K562 (cell line): ENCODE measurements at regions not wholly inside any gene's neighbourhood (a gene's known extent, or its start where the extent isn't known, plus 50 kb on each side); places are given as distances from the start of the nearest gene placed in this dataset.

Experiments used
- ATAC-seq: fragments of 200-7000 bp; cut with Tn5 transposase; 3 replicates; pipeline ENCODE4 v1.9.1; 2020; ENCODE audit warnings: moderate library complexity
- BruUV-seq: library from RNA; stranded (reverse); fragments of 400-500 nt; replicated peaks from 2 replicates; lab custom pipeline; 2021; lab: Mats Ljungman, UMichigan
- CTCF ChIA-PET: fragments of 300-600 bp; formaldehyde crosslinking; extraction: SDS; loops from one replicate; lab custom pipeline; 2021; ENCODE audit warnings: low intra/inter-chr PET ratio; lab: Yijun Ruan, JAX
- POLR2A ChIA-PET: fragments of 300-600, 350-650 bp; sonication (Branson Sonifier 250); formaldehyde crosslinking; extraction: SDS; loops from one replicate; lab custom pipeline; 2021; ENCODE audit warnings: antibody characterized with exemption, inconsistent platforms; lab: Yijun Ruan, JAX
- DNase-seq, 4 experiments: peaks; one replicate each; pipeline versions ENCODE4 v3.0.0 to v3.0.0-alpha.2; 2011 to 2018; ENCODE audit warnings: low spot score in 3 of 4, mixed read lengths in 3 of 4; ENCODE audit errors: extremely low read depth in 1 of 4
- FAIRE-seq: peaks from 2 replicates; lab custom pipeline; 2011; peaks lifted over from hg19 to GRCh38; lab: Jason Lieb, UNC
- H2AFZ ChIP-seq: 2 replicates; pipeline ENCODE4 v1.6.0; 2011; ENCODE audit warnings: low read depth, low read length, control low read depth, inconsistent platforms
- H3K27ac ChIP-seq: fragments of 200-600 bp; 3 replicates; pipeline ENCODE4 v1.8.0; 2011; ENCODE audit warnings: low read depth, mild to moderate bottlenecking, control low read depth, inconsistent platforms, low read length, moderate library complexity, mixed read lengths; ENCODE audit errors: extremely low read depth
- H3K27me3 ChIP-seq, 2 experiments: fragments of 300-600 bp in 1 of 2; 2 replicates in 1 of 2; 3 replicates in 1 of 2; pipeline versions ENCODE4 v1.6.0 to v1.8.0; 2011; ENCODE audit warnings: inconsistent platforms in 2 of 2, low read length in 2 of 2, mild to moderate bottlenecking in 1 of 2, mixed read lengths in 1 of 2, moderate library complexity in 1 of 2; ENCODE audit not compliant: control insufficient read depth in 2 of 2, insufficient read depth in 2 of 2
- H3K36me3 ChIP-seq: fragments of 300-600 bp; 3 replicates; pipeline ENCODE4 v1.8.0; 2011; ENCODE audit warnings: mild to moderate bottlenecking, low read length, inconsistent platforms; ENCODE audit not compliant: control insufficient read depth, insufficient read depth
- H3K4me1 ChIP-seq, 2 experiments: fragments of 200-600 bp in 1 of 2; replicated peaks in 1 of 2; 2 replicates in 1 of 2; 3 replicates in 1 of 2; pipeline versions ENCODE4 v1.5.1 to v1.8.0; 2011; ENCODE audit warnings: inconsistent platforms in 2 of 2, low read length in 2 of 2, mild to moderate bottlenecking in 1 of 2, mixed read lengths in 1 of 2, moderate library complexity in 1 of 2; ENCODE audit not compliant: control insufficient read depth in 2 of 2, insufficient read depth in 2 of 2
- H3K4me2 ChIP-seq: 2 replicates; pipeline ENCODE4 v1.6.1; 2011; ENCODE audit warnings: low read length, control low read depth, inconsistent platforms, mixed read lengths; ENCODE audit not compliant: insufficient read depth
- H3K4me3 ChIP-seq: fragments of 200-600 bp; sonication (generic), shearing (Covaris generic); 2 replicates; pipeline ENCODE4 v1.5.1; 2016; ENCODE audit warnings: control low read depth, inconsistent platforms
- H3K79me2 ChIP-seq: fragments of 200-600 bp; 3 replicates; pipeline ENCODE4 v1.8.0; 2011; ENCODE audit warnings: low read length, inconsistent platforms; ENCODE audit not compliant: control insufficient read depth, insufficient read depth
- H3K9ac ChIP-seq, 2 experiments: 2 replicates each; pipeline versions ENCODE4 v1.6.0 to v1.6.1; 2011; ENCODE audit warnings: low read depth in 2 of 2, low read length in 2 of 2, control low read depth in 1 of 2, inconsistent platforms in 1 of 2, mild to moderate bottlenecking in 1 of 2, mixed read lengths in 1 of 2; ENCODE audit not compliant: insufficient read depth in 1 of 2
- H3K9me1 ChIP-seq: one replicate; pipeline ENCODE4 v1.6.0; 2011; ENCODE audit warnings: inconsistent platforms, mild to moderate bottlenecking, low read length, moderate library complexity; ENCODE audit not compliant: control insufficient read depth, insufficient read depth
- H3K9me3 ChIP-seq: replicated peaks from 2 replicates; pipeline ENCODE4 v1.5.1; 2011; ENCODE audit warnings: low read depth, low read length, inconsistent platforms; ENCODE audit not compliant: control insufficient read depth, insufficient read depth
- H4K20me1 ChIP-seq: replicated peaks from 2 replicates; pipeline ENCODE4 v1.6.1; 2011; ENCODE audit warnings: low read length, inconsistent platforms, mixed read lengths; ENCODE audit not compliant: control insufficient read depth, insufficient read depth
- CGGBP1 ChIP-seq: fragments of 250-450 bp; sonication (Bioruptor Pico); IDR thresholded peaks from 2 replicates; pipeline ENCODE4 v1.9.0; 2021; ENCODE audit warnings: mild to moderate bottlenecking
- ERF ChIP-seq: fragments of 450-650 bp; formaldehyde crosslinking; IDR thresholded peaks from 2 replicates; pipeline ENCODE4 v1.4.0; 2020; ENCODE audit warnings: mild to moderate bottlenecking, mixed read lengths
- FOXJ2 ChIP-seq: fragments of 200-800 bp; sonication (Bioruptor generic); IDR thresholded peaks from 2 replicates; pipeline ENCODE4 v1.6.1; 2016; ENCODE audit warnings: missing genetic modification characterization, missing compliant biosample characterization
- HEY1 ChIP-seq: fragments of 250-450 bp; sonication (Bioruptor Pico); IDR thresholded peaks from 2 replicates; pipeline ENCODE4 v1.5.0; 2020; ENCODE audit warnings: mild to moderate bottlenecking, moderate library complexity, borderline replicate concordance
- HLTF ChIP-seq: fragments of 450-650 bp; IDR thresholded peaks from 2 replicates; pipeline ENCODE4 v1.6.1; 2016
- HMG20A ChIP-seq: fragments of 450-650 bp; formaldehyde crosslinking; conservative IDR thresholded peaks from 2 replicates; pipeline ENCODE4 v1.4.0; 2020; ENCODE audit warnings: mild to moderate bottlenecking, mixed read lengths
- HMGN3 ChIP-seq: IDR thresholded peaks from 2 replicates; pipeline ENCODE4 v1.6.1; 2011; ENCODE audit warnings: borderline replicate concordance, low read depth, mild to moderate bottlenecking, mixed read lengths, low read length; ENCODE audit not compliant: insufficient read length; ENCODE audit errors: extremely low read depth
- NFIC ChIP-seq: fragments of 450-650 bp; IDR thresholded peaks from 2 replicates; pipeline ENCODE4 v1.6.1; 2017; ENCODE audit warnings: mild to moderate bottlenecking, inconsistent platforms
- NUFIP1 ChIP-seq: fragments of 450-650 bp; IDR thresholded peaks from 2 replicates; pipeline ENCODE4 v1.6.1; 2018; ENCODE audit not compliant: partially characterized antibody
- PCBP2 ChIP-seq: fragments of 200-400 bp; formaldehyde crosslinking; IDR thresholded peaks from 2 replicates; pipeline ENCODE4 v1.6.1; 2018; ENCODE audit warnings: low read length, low read depth, mild to moderate bottlenecking, moderate library complexity; ENCODE audit not compliant: poor library complexity, severe bottlenecking
- PHF21A ChIP-seq: fragments of 450-650 bp; IDR thresholded peaks from 2 replicates; pipeline ENCODE4 v1.6.1; 2017; ENCODE audit warnings: low read depth, borderline replicate concordance
- PTRF ChIP-seq: fragments of 450-650 bp; IDR thresholded peaks from 2 replicates; pipeline ENCODE4 v1.6.1; 2016; ENCODE audit warnings: mild to moderate bottlenecking, missing genetic modification characterization, missing compliant biosample characterization
- RFX1 ChIP-seq: fragments of 450-650 bp; IDR thresholded peaks from 2 replicates; pipeline ENCODE4 v1.6.1; 2016; ENCODE audit warnings: mild to moderate bottlenecking, moderate library complexity
- RUNX1 ChIP-seq: sonication (generic); IDR thresholded peaks from 2 replicates; pipeline ENCODE4 v1.6.1; 2016; ENCODE audit warnings: antibody characterized with exemption, low read depth
- SNAPC5 ChIP-seq: fragments of 250-450 bp; sonication (Bioruptor Pico); IDR thresholded peaks from 2 replicates; pipeline ENCODE4 v1.8.0; 2021; ENCODE audit warnings: moderate library complexity, mild to moderate bottlenecking, inconsistent platforms
- TGIF2 ChIP-seq: sonication (generic); formaldehyde crosslinking; IDR thresholded peaks from 2 replicates; pipeline ENCODE4 v1.8.1; 2022; ENCODE audit warnings: mild to moderate bottlenecking, missing genetic modification reagents, moderate library complexity
- ZKSCAN1 ChIP-seq: fragments of 150-350 bp; IDR thresholded peaks from 2 replicates; pipeline ENCODE4 v1.6.1; 2016; ENCODE audit warnings: low read depth, low read length
- ZNF324 ChIP-seq: fragments of 250-450 bp; sonication (Bioruptor Pico); IDR thresholded peaks from 2 replicates; pipeline ENCODE4 v1.4.0; 2020; ENCODE audit warnings: mild to moderate bottlenecking
- ZNF518B ChIP-seq: fragments of 250-450 bp; sonication (Bioruptor Pico); IDR thresholded peaks from 2 replicates; pipeline ENCODE4 v1.5.0; 2021; ENCODE audit warnings: mild to moderate bottlenecking, moderate library complexity
- ZSCAN29 ChIP-seq: fragments of 450-650 bp; IDR thresholded peaks from 2 replicates; pipeline ENCODE4 v1.6.1; 2017
- WGBS: fragments of 100-300 bp; shearing (Covaris generic); methylation state at CpG from one replicate; pipeline ENCODE4 v1.1.6; 2016; ENCODE audit warnings: low coverage, mixed read lengths; ENCODE audit not compliant: insufficient coverage; ENCODE audit errors: missing lambda C conversion rate; 5-methylcytosine and 5-hydroxymethylcytosine counted together
- in situ Hi-C: fragments of 300-500 bp; cut with MboI; formaldehyde crosslinking; loops from 4 replicates; pipeline ENCODE4 v1.15.0; 2018; ENCODE audit warnings: inconsistent platforms, mixed read lengths
- intact Hi-C: fragments of 100-400 bp; cut with micrococcal nuclease; formaldehyde crosslinking; loops from 2 replicates; pipeline ENCODE4 v1.14.2; 2022

- Histone ChIP-seq H3K27me3 (no peaks in the 10 kb centered on the region), H3K9me3 (no peaks in the 10 kb centered on the region), H3K4me1 (peaks cover 33 to 76% of the 10 kb centered on the region in 2 experiments), H3K36me3 (peaks cover 26% of the 10 kb centered on the region; the same call in 2 of the 3 replicates), H2AFZ (no peak overlapping the region), H3K9ac (peak overlapping the region in 1 of 2 experiments; percentile 69; a peak in 2 of 4 replicates), H3K4me3 (no peak overlapping the region), H4K20me1 (peaks cover 69% of the 10 kb centered on the region), H3K9me1 (peaks cover 9% of the 10 kb centered on the region), H3K4me2 (no peak overlapping the region), H3K27ac (peak overlapping the region; percentile 26; the same call in 1 of the 3 replicates), H3K79me2 (peaks cover 60% of the 10 kb centered on the region)
- ChIA-PET CTCF (no interaction called here), POLR2A (interaction anchor here (0.6 to 0.7 kb wide), 4 partner anchors 17 to 1598 kb away, joined by 3 to 4 read pairs (median 4); no protein-coding TSS in a partner anchor)
- in situ Hi-C loops (no loop called here), intact Hi-C loops (loop anchor here (5.0 kb wide), 1 partner anchor 74 kb away; the partner anchor contains the start of gene NCOR2)
- BruUV-seq, result TSS peak; percentile 33
- FAIRE-seq (no peak), DNase-seq (peak; percentile 69 to 76 (median 74)), ATAC-seq (peak; percentile 66)
- WGBS, result 54% methylated on average over 12 of the region's 17 CpGs
- TF ChIP-seq FOXJ2 (tag) (no peak), ERF (CRISPR knock-in tag) (no peak), ZKSCAN1 (peak; percentile 94), HMGN3 (no peak), NFIC (peak; percentile 82), TGIF2 (CRISPR knock-in tag) (no peak), HMG20A (no peak), CGGBP1 (CRISPR knock-in tag) (no peak), ZNF518B (CRISPR knock-in tag) (no peak), RUNX1 (no peak), PCBP2 (no peak), PHF21A (no peak), HEY1 (CRISPR knock-in tag) (no peak), ZSCAN29 (no peak), SNAPC5 (CRISPR knock-in tag) (no peak), NUFIP1 (no peak), HLTF (no peak), ZNF324 (CRISPR knock-in tag) (no peak), PTRF (tag) (no peak), RFX1 (no peak)
These were observed 74.3 kb downstream of the NCOR2 start for GRCh38 chr12:124492879-124493808.
